Breast epithelium (tissue), 3 donors: ENCODE measurements at regions not wholly inside any gene's neighbourhood (a gene's known extent, or its start where the extent isn't known, plus 50 kb on each side); places are given as distances from the start of the nearest gene placed in this dataset.

Experiments
- POLR2AphosphoS5 ChIP-seq, 3 donors: sonication (generic); formaldehyde crosslinking; IDR thresholded peaks; one replicate each; pipeline ENCODE4 v1.6.1; 2017; ENCODE audit warnings: antibody characterized with exemption in 3 of 3
- TF ChIP-seq, protein P1 (sequence below), 3 donors: fragments of 450-650 bp; IDR thresholded peaks; one replicate each; pipeline ENCODE4 v1.5.1; 2016 to 2017; ENCODE audit warnings: antibody characterized with exemption in 3 of 3, mild to moderate bottlenecking in 3 of 3, moderate library complexity in 3 of 3

DNA sequence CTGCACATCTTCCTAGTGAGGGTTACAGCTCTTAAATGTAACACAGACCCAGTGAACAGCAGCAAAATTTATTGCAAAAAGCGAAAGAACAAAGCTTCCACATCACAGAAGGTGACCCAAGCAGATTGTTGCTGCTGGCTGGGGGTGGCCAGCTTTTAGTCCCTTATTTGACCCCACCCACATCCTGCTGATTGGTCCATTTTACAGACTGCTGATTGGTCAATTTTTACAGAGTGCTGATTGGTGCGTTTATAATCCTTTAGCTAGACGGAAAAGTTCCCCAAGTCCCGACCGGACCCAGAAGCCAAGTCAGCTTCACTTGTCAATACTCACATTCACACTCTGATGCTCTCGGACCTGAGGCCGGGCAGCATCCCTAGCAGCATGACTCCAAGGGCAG is 154.5 kb upstream of the ATP10A start:
- TF ChIP-seq, protein P1, sequence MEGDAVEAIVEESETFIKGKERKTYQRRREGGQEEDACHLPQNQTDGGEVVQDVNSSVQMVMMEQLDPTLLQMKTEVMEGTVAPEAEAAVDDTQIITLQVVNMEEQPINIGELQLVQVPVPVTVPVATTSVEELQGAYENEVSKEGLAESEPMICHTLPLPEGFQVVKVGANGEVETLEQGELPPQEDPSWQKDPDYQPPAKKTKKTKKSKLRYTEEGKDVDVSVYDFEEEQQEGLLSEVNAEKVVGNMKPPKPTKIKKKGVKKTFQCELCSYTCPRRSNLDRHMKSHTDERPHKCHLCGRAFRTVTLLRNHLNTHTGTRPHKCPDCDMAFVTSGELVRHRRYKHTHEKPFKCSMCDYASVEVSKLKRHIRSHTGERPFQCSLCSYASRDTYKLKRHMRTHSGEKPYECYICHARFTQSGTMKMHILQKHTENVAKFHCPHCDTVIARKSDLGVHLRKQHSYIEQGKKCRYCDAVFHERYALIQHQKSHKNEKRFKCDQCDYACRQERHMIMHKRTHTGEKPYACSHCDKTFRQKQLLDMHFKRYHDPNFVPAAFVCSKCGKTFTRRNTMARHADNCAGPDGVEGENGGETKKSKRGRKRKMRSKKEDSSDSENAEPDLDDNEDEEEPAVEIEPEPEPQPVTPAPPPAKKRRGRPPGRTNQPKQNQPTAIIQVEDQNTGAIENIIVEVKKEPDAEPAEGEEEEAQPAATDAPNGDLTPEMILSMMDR (IDR thresholded peaks at IDR 0.05) = no peak
- no peak for TF ChIP-seq POLR2AphosphoS5 (IDR thresholded peaks at IDR 0.05)
